ENCODE measurements at regions not wholly inside any gene's neighbourhood (a gene's known extent, or its start where the extent isn't known, plus 50 kb on each side); places are given as distances from the start of the nearest gene placed in this dataset.
A peak's percentile ranks its signal among the peaks of the same experiment; 100 is the strongest.

GRCh38 chr1:58155418-58156123, 391.0 kb downstream of the OMA1 start:
- Histone ChIP-seq H3K4me1 (ENCODE audit: control insufficient read depth, extremely low read depth, insufficient read depth, low read length) (no peaks in the 10 kb centered on the region), H3K27me3 (ENCODE audit: control insufficient read depth, insufficient read depth, low read length) (no peaks in the 10 kb centered on the region), H3K9ac (ENCODE audit: insufficient read depth, low read length) (no peak overlapping the region), H3K9me3 (ENCODE audit: control insufficient read depth, insufficient read depth, low read depth, low read length) (no peaks in the 10 kb centered on the region), H3K4me3 (replicated peaks in 1 of 4; ENCODE audit: control extremely low read depth in 1 of 4, insufficient read depth in 1 of 4, low read depth in 3 of 4, low read length in 4 of 4) (no peak overlapping the region), H3K36me3 (ENCODE audit: control insufficient read depth, insufficient read depth, low read length) (no peaks in the 10 kb centered on the region), H3K4me2 (ENCODE audit: extremely low read depth, insufficient read depth, low read length) (no peak overlapping the region), H4K20me1 (ENCODE audit: control insufficient read depth, extremely low read depth, insufficient read depth, low read length) (no peaks in the 10 kb centered on the region), H3K79me2 (ENCODE audit: control insufficient read depth, insufficient read depth, low read length) (no peaks in the 10 kb centered on the region), H3K27ac (ENCODE audit: insufficient read depth, low read length) (no peak overlapping the region), H2AFZ (ENCODE audit: low read length) (no peak overlapping the region)
- DNase-seq (ENCODE audit: low read depth in 2 of 2), result peak in 1 of 2 donors; percentile 10
- TF ChIP-seq CTCF (conservative IDR thresholded peaks at IDR 0.05 in 1 of 2, IDR thresholded peaks at IDR 0.05 in 1 of 2; ENCODE audit: low read depth in 1 of 2, low read length in 2 of 2), result peak in 1 of 2 donors; percentile 42
- no peak for TF ChIP-seq EZH2 (IDR thresholded peaks at IDR 0.05; ENCODE audit: low read length, missing control alignments)

DNA sequence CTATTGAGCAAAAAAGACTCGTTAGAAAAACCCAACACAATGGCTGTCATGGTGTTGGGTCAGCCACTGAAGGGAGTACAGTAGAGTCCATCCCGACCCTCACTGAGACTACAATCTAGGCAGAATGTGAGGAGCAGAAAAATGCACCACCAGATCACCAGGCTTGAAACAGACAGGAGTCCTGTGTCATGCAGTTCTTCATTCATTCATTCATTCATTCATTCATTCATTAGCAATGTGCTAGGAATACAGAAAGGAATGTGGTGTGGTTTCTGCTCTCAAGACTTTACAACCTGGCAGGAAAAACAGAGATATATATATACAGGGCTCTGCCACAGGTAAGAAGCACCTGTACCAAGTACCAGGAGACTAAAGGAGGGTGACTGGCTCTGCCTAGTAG, 392.3 kb downstream of the OMA1 start:
- Histone ChIP-seq H3K4me1 (ENCODE audit: control insufficient read depth, extremely low read depth, insufficient read depth, low read length) (no peaks in the 10 kb centered on the region), H3K27me3 (ENCODE audit: control insufficient read depth, insufficient read depth, low read length) (no peaks in the 10 kb centered on the region), H2AFZ (ENCODE audit: low read length) (no peak overlapping the region), H3K9me3 (ENCODE audit: control insufficient read depth, insufficient read depth, low read depth, low read length) (no peaks in the 10 kb centered on the region), H3K79me2 (ENCODE audit: control insufficient read depth, insufficient read depth, low read length) (no peaks in the 10 kb centered on the region), H4K20me1 (ENCODE audit: control insufficient read depth, extremely low read depth, insufficient read depth, low read length) (no peaks in the 10 kb centered on the region), H3K4me2 (ENCODE audit: extremely low read depth, insufficient read depth, low read length) (no peak overlapping the region), H3K9ac (ENCODE audit: insufficient read depth, low read length) (no peak overlapping the region), H3K4me3 (replicated peaks in 1 of 4; ENCODE audit: control extremely low read depth in 1 of 4, insufficient read depth in 1 of 4, low read depth in 3 of 4, low read length in 4 of 4) (no peak overlapping the region), H3K27ac (ENCODE audit: insufficient read depth, low read length) (no peak overlapping the region), H3K36me3 (ENCODE audit: control insufficient read depth, insufficient read depth, low read length) (no peaks in the 10 kb centered on the region)
- no peak for DNase-seq (ENCODE audit: low read depth in 2 of 2)
- TF ChIP-seq CTCF (conservative IDR thresholded peaks at IDR 0.05 in 1 of 2, IDR thresholded peaks at IDR 0.05 in 1 of 2; ENCODE audit: low read depth in 1 of 2, low read length in 2 of 2) (no peak), EZH2 (IDR thresholded peaks at IDR 0.05; ENCODE audit: low read length, missing control alignments) (no peak)

DNA sequence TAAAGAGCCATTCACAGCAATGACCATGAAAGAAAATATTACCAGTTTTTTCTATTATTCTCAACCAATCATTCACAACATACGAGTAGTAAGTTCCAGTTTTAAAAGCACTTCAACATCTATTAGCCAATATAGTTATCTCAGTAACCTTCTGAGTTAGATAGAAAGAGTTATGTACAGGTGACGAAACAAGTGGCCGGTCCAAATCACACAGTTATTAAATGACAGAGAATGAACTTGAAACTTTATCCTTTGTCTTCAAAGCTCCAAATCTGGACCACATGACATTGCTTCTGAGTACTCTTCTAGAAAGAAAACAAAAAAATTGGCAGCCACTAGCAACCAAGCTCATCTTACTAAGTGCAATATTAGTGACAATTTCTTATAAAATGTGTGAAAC, 393.8 kb downstream of the OMA1 start:
- Histone ChIP-seq H4K20me1 (ENCODE audit: control insufficient read depth, extremely low read depth, insufficient read depth, low read length) (no peaks in the 10 kb centered on the region), H3K36me3 (ENCODE audit: control insufficient read depth, insufficient read depth, low read length) (no peaks in the 10 kb centered on the region), H3K4me3 (replicated peaks in 1 of 4; ENCODE audit: control extremely low read depth in 1 of 4, insufficient read depth in 1 of 4, low read depth in 3 of 4, low read length in 4 of 4) (no peak overlapping the region), H3K27ac (ENCODE audit: insufficient read depth, low read length) (no peak overlapping the region), H3K9ac (ENCODE audit: insufficient read depth, low read length) (no peak overlapping the region), H3K27me3 (ENCODE audit: control insufficient read depth, insufficient read depth, low read length) (no peaks in the 10 kb centered on the region), H3K4me2 (ENCODE audit: extremely low read depth, insufficient read depth, low read length) (no peak overlapping the region), H3K79me2 (ENCODE audit: control insufficient read depth, insufficient read depth, low read length) (no peaks in the 10 kb centered on the region), H3K9me3 (ENCODE audit: control insufficient read depth, insufficient read depth, low read depth, low read length) (no peaks in the 10 kb centered on the region), H2AFZ (ENCODE audit: low read length) (no peak overlapping the region), H3K4me1 (ENCODE audit: control insufficient read depth, extremely low read depth, insufficient read depth, low read length) (no peaks in the 10 kb centered on the region)
- TF ChIP-seq CTCF (conservative IDR thresholded peaks at IDR 0.05 in 1 of 2, IDR thresholded peaks at IDR 0.05 in 1 of 2; ENCODE audit: low read depth in 1 of 2, low read length in 2 of 2) (no peak), EZH2 (IDR thresholded peaks at IDR 0.05; ENCODE audit: low read length, missing control alignments) (no peak)
- no peak for DNase-seq (ENCODE audit: low read depth in 2 of 2)
